Prostate gland (tissue), 2 donors: ENCODE measurements at regions not wholly inside any gene's neighbourhood (a gene's known extent, or its start where the extent isn't known, plus 50 kb on each side); places are given as distances from the start of the nearest gene placed in this dataset.

Source experiments
- DNase-seq: peaks from one replicate; pipeline ENCODE4 v3.0.0-alpha.2; 2019; ENCODE audit warnings: low spot score
- H3K27ac ChIP-seq, 2 donors: fragments of 200-600 bp; sonication (generic); 2 replicates each; pipeline ENCODE4 v1.5.1; 2017 to 2019
- H3K27me3 ChIP-seq: fragments of 200-600 bp; sonication (generic); replicated peaks from 2 replicates; pipeline ENCODE4 v1.5.1; 2019; ENCODE audit not compliant: insufficient read depth
- H3K36me3 ChIP-seq, 2 donors: fragments of 200-600 bp; sonication (generic); 1 replicate in 1 of 2; 2 replicates in 1 of 2; pipeline versions ENCODE4 v1.5.1 to v1.8.1; 2017 to 2019
- H3K4me1 ChIP-seq: fragments of 200-600 bp; sonication (generic); replicated peaks from 2 replicates; pipeline ENCODE4 v1.5.1; 2019
- H3K4me3 ChIP-seq, 2 donors: fragments of 200-600 bp; sonication (generic); 2 replicates each; pipeline ENCODE4 v1.5.1; 2017 to 2019
- H3K9me3 ChIP-seq: fragments of 200-600 bp; sonication (generic); 2 replicates; pipeline ENCODE4 v1.5.1; 2017
- CTCF ChIP-seq, 4 experiments: fragments of 200-600 bp in 2 of 4; fragments of 450-650 bp in 2 of 4; sonication (generic) in 2 of 4; IDR thresholded peaks; 1 replicate in 3 of 4; 2 replicates in 1 of 4; pipeline ENCODE4 v1.5.1; 2016 to 2019; ENCODE audit warnings: antibody characterized with exemption in 4 of 4, mild to moderate bottlenecking in 2 of 4, moderate library complexity in 2 of 4
- POLR2A ChIP-seq: fragments of 450-650 bp; IDR thresholded peaks from one replicate; pipeline ENCODE4 v1.6.1; 2016; ENCODE audit warnings: antibody characterized with exemption, mild to moderate bottlenecking
- POLR2AphosphoS5 ChIP-seq: sonication (generic); formaldehyde crosslinking; IDR thresholded peaks from one replicate; pipeline ENCODE4 v1.6.1; 2017; ENCODE audit warnings: antibody characterized with exemption
- WGBS: methylation state at CpG from one replicate; pipeline ENCODE4 v1.1.5; 2018; 5-methylcytosine and 5-hydroxymethylcytosine counted together
- intact Hi-C: fragments of 100-400 bp; cut with DNase I; formaldehyde crosslinking; loops from one replicate; pipeline ENCODE4 v1.14.2; 2022

DNA sequence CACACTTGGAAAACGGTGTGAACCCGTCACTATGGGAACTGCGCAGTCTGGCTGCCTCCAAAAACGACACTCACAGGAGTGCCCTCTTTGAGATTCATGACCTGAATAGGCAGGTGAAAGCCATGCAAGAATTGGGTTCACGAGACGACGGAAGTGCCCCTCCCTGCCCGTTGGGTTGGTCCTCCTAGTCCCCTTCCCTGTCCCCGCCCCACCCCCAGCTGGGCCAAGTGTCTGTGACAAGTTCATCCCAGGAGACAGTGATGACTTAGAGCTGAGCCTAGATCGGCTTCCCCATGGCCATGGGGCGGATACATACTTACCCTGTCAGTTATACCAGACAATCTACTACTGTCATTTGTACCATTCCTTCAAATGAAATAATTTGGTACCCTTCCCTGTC lies 1137.7 kb upstream of the CHAC2 start:
- Histone ChIP-seq H3K4me1 (no peaks in the 10 kb centered on the region), H3K4me3 (no peak overlapping the region), H3K36me3 (no peaks in the 10 kb centered on the region), H3K27me3 (no peaks in the 10 kb centered on the region), H3K9me3 (no peaks in the 10 kb centered on the region), H3K27ac (no peak overlapping the region)
- intact Hi-C loops, result no loop called here
- TF ChIP-seq POLR2AphosphoS5 (no peak), CTCF (IDR thresholded peaks at IDR 0.05) (no peak), POLR2A (no peak)
- DNase-seq, result no peak
- WGBS, result 89% methylated on average over 11 of the region's 11 CpGs

DNA sequence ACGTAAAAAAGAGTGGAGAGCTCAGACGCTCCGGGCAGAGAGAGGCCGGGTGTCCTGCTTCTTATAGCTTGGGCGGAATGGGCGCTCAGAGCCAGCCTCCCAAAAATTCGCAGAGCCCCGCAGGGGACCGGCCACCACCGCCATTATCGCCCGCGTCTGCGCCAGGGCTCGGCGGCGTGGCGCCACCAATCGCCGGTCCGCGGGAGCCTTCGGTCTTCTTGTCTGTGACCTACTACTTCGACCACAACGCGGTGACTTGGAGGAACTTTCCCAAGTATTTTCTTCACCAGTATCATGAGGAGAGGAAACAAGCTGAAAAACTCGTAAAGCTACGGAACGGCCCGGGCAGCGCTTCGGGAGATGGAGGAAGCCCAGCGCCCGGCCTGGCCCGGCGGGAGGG lies 1138.1 kb upstream of the CHAC2 start:
- H3K27me3 ChIP-seq, result no peaks in the 10 kb centered on the region
- WGBS, result 97% methylated on average over 36 of the region's 36 CpGs
- DNase-seq, result no peak
- no peaks in the 10 kb centered on the region for H3K9me3 ChIP-seq
- no peaks in the 10 kb centered on the region for H3K4me1 ChIP-seq
- H3K36me3 ChIP-seq, result no peaks in the 10 kb centered on the region
- intact Hi-C loops, result no loop called here
- H3K4me3 ChIP-seq, result no peak overlapping the region
- no peak overlapping the region for H3K27ac ChIP-seq
- TF ChIP-seq CTCF (IDR thresholded peaks at IDR 0.05) (no peak), POLR2A (no peak), POLR2AphosphoS5 (no peak)

- no peak for DNase-seq
- intact Hi-C loops, result no loop called here
- Histone ChIP-seq H3K4me1 (no peaks in the 10 kb centered on the region), H3K9me3 (no peaks in the 10 kb centered on the region), H3K36me3 (no peaks in the 10 kb centered on the region), H3K27ac (no peak overlapping the region), H3K27me3 (no peaks in the 10 kb centered on the region), H3K4me3 (no peak overlapping the region)
- 88% methylated on average over 2 of the region's 2 CpGs for WGBS
- TF ChIP-seq CTCF (IDR thresholded peaks at IDR 0.05), result no peak
Measured at GRCh38 chr2:52622266-52622665, 1145.3 kb upstream of the CHAC2 start.

GRCh38 chr2:52613064-52613463 lies 1154.5 kb upstream of the CHAC2 start:
- Histone ChIP-seq H3K36me3 (no peaks in the 10 kb centered on the region), H3K27me3 (no peaks in the 10 kb centered on the region), H3K9me3 (no peaks in the 10 kb centered on the region), H3K4me3 (no peak overlapping the region), H3K27ac (no peak overlapping the region), H3K4me1 (no peaks in the 10 kb centered on the region)
- WGBS, result 49% methylated on average over 4 of the region's 4 CpGs
- DNase-seq, result no peak
- intact Hi-C loops, result no loop called here
- TF ChIP-seq POLR2AphosphoS5, result no peak
- TF ChIP-seq CTCF (IDR thresholded peaks at IDR 0.05), result no peak
- TF ChIP-seq POLR2A, result no peak

GRCh38 chr2:52611759-52612158 lies 1155.8 kb upstream of the CHAC2 start:
- no peaks in the 10 kb centered on the region for H3K36me3 ChIP-seq
- TF ChIP-seq POLR2AphosphoS5 (no peak), POLR2A (no peak), CTCF (IDR thresholded peaks at IDR 0.05) (no peak)
- 32% methylated on average over 2 of the region's 2 CpGs for WGBS

More at GRCh38 chr2:52611759-52612158, 1155.8 kb upstream of the CHAC2 start:
- H3K27ac ChIP-seq, result no peak overlapping the region
- intact Hi-C loops, result no loop called here
- no peak for DNase-seq
- H3K27me3 ChIP-seq, result no peaks in the 10 kb centered on the region
- H3K4me1 ChIP-seq, result no peaks in the 10 kb centered on the region
- no peaks in the 10 kb centered on the region for H3K9me3 ChIP-seq
- H3K4me3 ChIP-seq, result no peak overlapping the region
